ENCODE measurements at regions not wholly inside any gene's neighbourhood (a gene's known extent, or its start where the extent isn't known, plus 50 kb on each side); places are given as distances from the start of the nearest gene placed in this dataset.

- TF ChIP-seq ZFX (IDR thresholded peaks at IDR 0.05): no peak
- TF ChIP-seq CEBPB (IDR thresholded peaks at IDR 0.05; ENCODE audit: low read depth): no peak
- TF ChIP-seq CTCF (IDR thresholded peaks at IDR 0.05 in 2 of 3, conservative IDR thresholded peaks at IDR 0.05 in 1 of 3; ENCODE audit: borderline replicate concordance in 1 of 3, insufficient read depth in 1 of 3, low read depth in 2 of 3, low read length in 2 of 3): no peak
- TF ChIP-seq EZH2 (IDR thresholded peaks at IDR 0.05): no peak
- TF ChIP-seq RAD21 (IDR thresholded peaks at IDR 0.05; ENCODE audit: low read depth): no peak
Observed at GRCh38 chr12:124236625-124237031, 58.3 kb upstream of the RFLNA start.
